NCI-H2107 treated with DMSO at 0.1 percent for 48 hours (cell line): ENCODE measurements at regions not wholly inside any gene's neighbourhood (a gene's known extent, or its start where the extent isn't known, plus 50 kb on each side); places are given as distances from the start of the nearest gene placed in this dataset.
"Not testable (repeated sequence)": the region's sequence is repeated elsewhere in the genome, so short reads cannot be mapped to it uniquely, and the experiment has no call there.

Source experiments
- DNase-seq: peaks from one replicate; lab custom pipeline; 2025; ENCODE audit not compliant: unreplicated experiment; lab: John Stamatoyannopoulos, UW

GRCh38 chr14:39626589-39627576, 194.7 kb upstream of the FBXO33 start:
- DNase-seq: no peak

GRCh38 chr14:39621678-39622077, 189.4 kb upstream of the FBXO33 start:
- no peak for DNase-seq

DNA sequence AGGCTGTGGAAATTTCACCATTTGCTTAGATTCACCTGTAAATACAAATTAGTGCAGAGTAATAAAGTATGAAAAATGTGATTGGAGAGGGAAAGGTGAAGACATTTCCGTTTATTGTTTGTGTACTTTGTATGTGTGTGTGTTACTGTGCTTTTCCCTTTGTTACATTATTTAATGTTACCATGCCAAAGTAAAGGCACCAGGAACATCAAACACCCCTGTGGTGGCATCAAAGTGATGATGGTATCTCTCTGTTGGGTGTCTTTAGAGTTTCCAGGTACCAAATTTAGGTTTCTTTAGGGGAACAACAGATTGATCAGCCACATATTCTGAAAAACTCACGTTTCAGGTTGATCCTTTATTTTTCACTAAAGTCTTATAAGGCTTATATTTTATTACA, 189.0 kb upstream of the FBXO33 start:
- DNase-seq: no peak

DNA sequence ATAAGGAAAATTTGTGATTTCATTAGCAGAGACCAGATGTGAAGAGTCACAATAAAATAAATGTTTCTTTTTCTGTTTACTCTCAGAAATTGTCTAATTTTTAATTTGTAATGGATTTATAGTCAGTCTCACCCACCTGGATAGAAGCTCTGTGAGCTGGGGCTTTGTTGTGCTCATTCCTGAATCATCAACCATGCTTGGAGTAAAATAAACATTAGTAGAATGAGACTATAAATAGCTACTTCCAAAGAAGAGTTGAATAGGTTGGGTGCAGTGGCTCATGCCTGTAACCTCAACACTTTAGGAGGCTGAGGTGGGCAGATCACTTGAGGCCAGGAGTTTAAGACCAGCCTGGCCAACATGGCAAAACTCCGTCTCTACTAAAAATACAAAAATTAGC, 185.3 kb upstream of the FBXO33 start:
- DNase-seq: no peak

DNA sequence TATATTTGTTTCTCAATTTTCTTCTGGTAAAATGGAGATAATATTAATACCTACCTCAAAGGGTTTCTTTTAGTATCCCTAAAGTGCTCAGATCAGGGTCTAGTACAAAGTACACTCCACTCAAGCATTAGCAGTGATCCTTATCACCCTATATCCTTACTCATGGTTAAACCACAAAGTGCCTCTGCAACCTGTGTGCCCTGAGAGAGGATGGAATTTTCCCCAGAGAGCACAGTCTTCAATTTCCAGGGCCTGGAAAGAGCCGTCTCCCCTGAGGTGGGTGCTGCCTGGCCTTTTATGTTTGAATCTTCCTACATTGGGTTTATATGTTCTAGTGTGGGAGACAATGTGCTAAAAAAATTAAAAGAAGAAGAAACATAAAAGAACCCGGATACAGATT, 183.1 kb upstream of the FBXO33 start:
- DNase-seq: peak; percentile 11

GRCh38 chr14:39614297-39614923, 182.2 kb upstream of the FBXO33 start:
- no peak for DNase-seq

GRCh38 chr14:39609119-39609518, 176.9 kb upstream of the FBXO33 start:
- DNase-seq: no peak

- DNase-seq: no peak
Observed at GRCh38 chr14:39607978-39608377, 175.7 kb upstream of the FBXO33 start.

DNA sequence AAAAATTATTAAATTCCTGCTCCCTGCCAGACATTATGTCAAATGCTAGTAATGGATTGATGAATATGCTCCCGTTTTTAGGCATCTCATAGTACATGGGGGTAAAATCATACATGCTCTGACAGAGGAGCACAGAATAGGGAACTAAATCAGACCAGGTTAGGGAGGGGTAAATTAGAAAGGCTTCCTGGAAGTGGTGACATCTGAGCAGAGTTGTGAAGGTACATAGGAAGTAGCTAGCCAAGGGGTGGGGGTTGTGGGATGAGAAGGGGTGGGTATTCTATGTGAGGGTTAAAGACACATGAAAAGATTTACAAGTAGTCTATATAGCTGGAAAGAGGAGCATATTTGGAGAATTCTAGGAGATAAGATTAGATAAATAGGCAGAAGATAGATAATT, 171.7 kb upstream of the FBXO33 start:
- no peak for DNase-seq

DNA sequence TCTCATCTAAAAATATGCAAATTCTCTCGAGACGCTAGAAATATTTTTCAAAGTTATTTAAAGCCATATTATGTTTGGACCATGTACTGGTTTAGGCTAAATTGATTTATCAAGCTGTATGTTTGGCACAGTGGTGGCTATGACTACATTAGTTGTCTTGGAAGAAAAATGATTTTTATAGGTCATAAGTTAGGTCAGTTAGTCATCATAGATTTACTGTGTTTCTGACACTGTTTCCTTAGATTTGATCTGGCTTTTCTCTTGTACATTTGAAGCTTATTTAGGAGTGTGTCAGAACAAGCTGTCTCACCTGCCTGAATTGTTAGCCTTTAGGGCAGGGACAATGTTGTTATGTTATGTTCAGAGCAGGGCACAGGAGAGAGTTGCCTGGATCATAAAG, 161.1 kb upstream of the FBXO33 start:
- DNase-seq: no peak

DNA sequence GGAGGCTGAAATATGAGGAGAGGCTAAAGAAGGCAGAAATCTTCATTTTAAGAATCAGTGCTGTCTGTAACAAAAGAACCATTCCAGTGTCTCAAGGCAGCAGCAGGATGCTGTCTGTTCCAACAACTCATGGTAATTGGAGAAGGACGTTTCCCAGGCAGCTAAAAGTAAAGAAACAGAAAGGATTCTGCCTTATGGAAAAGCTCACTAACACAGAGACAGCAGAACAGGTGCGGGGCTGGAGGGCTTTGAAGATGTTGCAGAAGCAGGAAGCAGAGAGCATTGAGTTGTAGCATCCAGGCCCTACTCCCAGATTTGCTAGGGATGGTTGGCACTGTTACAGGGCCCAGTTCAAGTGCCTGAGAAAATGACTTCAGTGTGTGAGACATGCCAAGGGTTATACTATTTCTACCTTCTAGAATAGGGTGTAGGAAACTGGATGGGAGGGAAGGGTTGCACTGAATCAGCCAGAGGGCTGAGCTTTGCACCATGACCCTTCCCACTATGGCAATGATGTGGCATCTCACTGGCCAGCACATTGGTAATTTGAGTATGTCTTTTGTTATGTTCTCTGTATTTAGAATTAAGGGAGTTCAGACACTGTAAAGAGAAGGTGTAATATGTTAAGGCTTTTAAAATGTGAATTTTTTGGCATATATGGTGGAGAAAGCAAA, 160.0 kb upstream of the FBXO33 start:
- no peak for DNase-seq

DNA sequence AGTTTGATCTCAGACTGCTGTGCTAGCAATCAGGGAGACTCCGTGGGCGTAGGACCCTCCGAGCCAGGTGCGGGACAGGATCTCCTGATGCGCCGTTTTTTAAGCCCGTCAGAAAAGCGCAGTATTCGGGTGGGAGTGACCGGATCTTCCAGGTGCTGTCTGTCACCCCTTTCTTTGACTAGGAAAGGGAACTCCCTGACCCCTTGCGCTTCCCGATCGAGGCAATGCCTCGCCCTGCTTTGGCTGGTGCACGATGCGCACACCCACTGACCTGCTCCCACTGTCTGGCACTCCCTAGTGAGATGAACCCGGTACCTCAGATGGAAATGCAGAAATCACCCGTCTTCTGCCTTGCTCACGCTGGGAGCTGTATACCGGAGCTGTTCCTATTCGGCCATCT, 157.6 kb upstream of the FBXO33 start:
- DNase-seq: not testable (repeated sequence)

DNA sequence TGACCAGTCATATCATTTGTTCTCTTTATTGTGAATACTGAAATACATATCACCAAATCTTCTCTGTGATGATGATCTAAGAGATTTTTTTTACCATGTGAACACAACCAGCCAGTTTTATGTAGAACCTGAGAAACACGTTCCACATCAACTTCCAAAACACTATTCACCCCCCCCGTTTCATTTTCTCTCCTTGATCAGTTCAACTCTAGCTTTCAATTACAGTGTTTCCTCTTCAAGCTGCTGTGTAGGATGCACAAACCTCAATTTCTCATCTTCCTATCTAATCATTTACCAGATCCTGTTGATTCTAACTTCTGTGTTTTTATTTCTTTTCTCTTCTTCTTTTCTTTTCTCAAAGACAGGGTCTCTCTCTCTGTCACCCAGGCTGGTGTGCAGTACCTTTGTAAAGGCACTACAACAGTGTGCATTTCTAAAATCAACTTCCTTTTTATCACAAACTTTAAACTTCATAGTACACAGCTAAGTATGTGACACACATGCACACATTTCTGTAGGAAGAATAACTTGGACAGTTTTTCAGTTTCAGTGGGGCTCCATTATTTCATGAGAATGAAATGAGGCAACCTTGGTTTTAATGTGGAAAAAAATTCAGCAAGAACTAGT, 149.9 kb upstream of the FBXO33 start:
- no peak for DNase-seq

GRCh38 chr14:39581474-39581873, 149.2 kb upstream of the FBXO33 start:
- DNase-seq: no peak

DNA sequence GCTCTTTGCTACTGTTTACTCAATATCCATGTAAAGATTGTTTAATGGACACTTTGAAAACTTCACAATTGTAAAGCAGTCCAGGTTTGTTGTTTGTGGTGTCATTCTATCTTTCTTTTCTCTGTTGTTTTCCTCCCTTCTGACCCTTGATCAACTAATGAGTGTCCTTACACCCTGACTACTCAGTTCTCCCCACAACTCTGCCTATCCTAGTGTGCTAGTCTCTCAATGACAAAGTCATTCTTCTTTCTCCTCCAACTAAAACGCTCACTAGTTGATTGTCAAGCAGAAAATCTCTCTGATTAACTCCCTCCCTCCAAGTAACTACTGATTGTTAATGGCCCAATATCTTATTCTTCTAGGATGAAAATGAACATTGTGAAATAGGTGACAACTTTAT, 148.5 kb upstream of the FBXO33 start:
- no peak for DNase-seq

- no peak for DNase-seq
Observed at GRCh38 chr14:39576736-39577135, 144.5 kb upstream of the FBXO33 start.

GRCh38 chr14:39576258-39576657, 144.0 kb upstream of the FBXO33 start:
- DNase-seq: no peak

GRCh38 chr14:39568809-39569538, 136.7 kb upstream of the FBXO33 start:
- no peak for DNase-seq

GRCh38 chr14:39566795-39567194, 134.6 kb upstream of the FBXO33 start:
- no peak for DNase-seq

DNA sequence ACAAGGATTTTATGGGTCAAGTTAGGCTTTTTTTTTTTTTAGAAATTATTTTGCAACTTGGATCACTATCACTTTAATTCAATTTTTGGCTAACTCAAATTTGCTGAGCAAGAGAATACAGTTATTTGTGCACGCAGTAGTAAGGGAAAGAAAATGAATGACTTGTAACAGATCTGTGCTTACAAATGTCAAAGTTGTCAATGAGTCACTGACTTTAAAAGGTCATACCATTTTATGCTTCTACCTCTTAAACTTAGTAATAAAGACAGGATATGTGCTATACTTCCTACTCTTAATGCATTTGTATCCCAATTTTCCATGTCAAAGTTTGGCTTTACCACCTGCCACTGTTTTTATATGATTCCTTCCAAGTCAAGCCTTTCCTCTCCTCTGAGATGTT, 131.1 kb upstream of the FBXO33 start:
- no peak for DNase-seq

DNA sequence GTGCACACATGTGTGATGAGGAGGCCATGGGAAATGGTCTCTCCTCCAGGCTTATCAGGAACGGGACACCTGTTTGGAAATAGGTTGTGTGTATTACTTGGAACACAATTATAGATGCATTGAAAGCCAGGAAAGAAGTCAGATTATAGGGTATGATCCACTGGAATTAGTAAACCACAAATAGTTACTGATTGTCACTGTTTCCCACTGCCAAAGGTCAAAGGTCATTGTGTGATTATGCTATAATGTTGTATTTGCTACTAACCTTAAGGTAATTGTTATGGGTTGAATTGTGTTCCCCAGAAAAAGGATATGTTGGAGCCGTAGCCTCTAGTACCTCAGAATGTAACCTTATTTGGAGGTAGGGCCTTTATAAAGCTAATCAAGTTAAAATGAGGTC, 129.9 kb upstream of the FBXO33 start:
- DNase-seq: no peak
